H1 (cell line): ENCODE measurements at regions not wholly inside any gene's neighbourhood (a gene's known extent, or its start where the extent isn't known, plus 50 kb on each side); places are given as distances from the start of the nearest gene placed in this dataset.

Source experiments
- CTCF ChIA-PET: fragments of 300-600 bp; sonication (Branson Sonifier 250); formaldehyde crosslinking; loops from one replicate; lab custom pipeline; 2021; ENCODE audit not compliant: partially characterized antibody; lab: Charles Lee
- POLR2A ChIA-PET: fragments of 300-600 bp; sonication (Branson Sonifier 250); formaldehyde crosslinking; loops from one replicate; lab custom pipeline; 2021; ENCODE audit warnings: inconsistent platforms; ENCODE audit not compliant: partially characterized antibody; lab: Charles Lee
- DNase-seq, 2 experiments: peaks; one replicate each; pipeline versions ENCODE4 v3.0.0 to v3.0.0-alpha.2; 2010 to 2022; ENCODE audit warnings: low spot score in 2 of 2, low read depth in 1 of 2, mixed read lengths in 1 of 2
- FAIRE-seq: peaks from 2 replicates; lab custom pipeline; 2011; peaks lifted over from hg19 to GRCh38; lab: Jason Lieb, UNC
- H2AFZ ChIP-seq: 2 replicates; pipeline ENCODE4 v1.8.1; 2012; ENCODE audit warnings: low read length, inconsistent platforms
- H2AK5ac ChIP-seq: 2 replicates; pipeline ENCODE4 v1.6.1; 2013; ENCODE audit warnings: low read depth, low read length
- H2BK120ac ChIP-seq: replicated peaks from 2 replicates; pipeline ENCODE3; 2013; ENCODE audit warnings: low read depth, low read length, inconsistent platforms
- H2BK12ac ChIP-seq: 2 replicates; pipeline ENCODE4 v1.6.1; 2013; ENCODE audit warnings: low read depth, low read length
- H2BK15ac ChIP-seq: 2 replicates; pipeline ENCODE4 v1.6.1; 2013; ENCODE audit warnings: low read length
- H2BK20ac ChIP-seq: 2 replicates; pipeline ENCODE4 v1.6.1; 2013; ENCODE audit warnings: low read length
- H2BK5ac ChIP-seq: 2 replicates; pipeline ENCODE4 v1.6.1; 2013; ENCODE audit warnings: low read depth, low read length
- H3K14ac ChIP-seq: 2 replicates; pipeline ENCODE4 v1.6.1; 2013; ENCODE audit warnings: inconsistent platforms; ENCODE audit not compliant: insufficient read length
- H3K18ac ChIP-seq: 2 replicates; pipeline ENCODE4 v1.6.1; 2013; ENCODE audit warnings: low read length; ENCODE audit errors: extremely low read depth
- H3K23ac ChIP-seq: 2 replicates; pipeline ENCODE4 v1.6.1; 2013; ENCODE audit warnings: inconsistent platforms; ENCODE audit not compliant: insufficient read length
- H3K23me2 ChIP-seq: 2 replicates; pipeline ENCODE4 v1.6.1; 2013; ENCODE audit warnings: low read depth, low read length
- H3K27ac ChIP-seq: 2 replicates; pipeline ENCODE4 v1.6.1; 2011; ENCODE audit warnings: low read depth, low read length, inconsistent platforms
- H3K27me3 ChIP-seq, 4 experiments: replicated peaks in 1 of 4; 1 replicate in 1 of 4; 2 replicates in 3 of 4; pipeline versions ENCODE4 v1.6.1 to v1.8.1; 2011 to 2013; ENCODE audit warnings: low read length in 3 of 4, mild to moderate bottlenecking in 3 of 4, inconsistent platforms in 2 of 4, mixed read lengths in 2 of 4, moderate library complexity in 1 of 4; ENCODE audit not compliant: control insufficient read depth in 3 of 4, insufficient read depth in 3 of 4; ENCODE audit errors: extremely low read depth in 1 of 4
- H3K36me3 ChIP-seq, 4 experiments: 2 replicates each; pipeline versions ENCODE4 v1.6.1 to v1.8.1; 2011 to 2013; ENCODE audit warnings: mild to moderate bottlenecking in 4 of 4, low read length in 3 of 4, moderate library complexity in 2 of 4, control low read depth in 1 of 4, inconsistent platforms in 1 of 4; ENCODE audit not compliant: insufficient read depth in 4 of 4, control insufficient read depth in 2 of 4
- H3K4ac ChIP-seq: replicated peaks from 2 replicates; pipeline ENCODE3; 2013; ENCODE audit warnings: low read length, low read depth, mixed read lengths, inconsistent platforms; ENCODE audit not compliant: insufficient read length
- H3K4me1 ChIP-seq, 4 experiments: replicated peaks in 1 of 4; 1 replicate in 1 of 4; 2 replicates in 3 of 4; pipeline versions ENCODE4 v1.6.1 to v1.8.1; 2011 to 2013; ENCODE audit warnings: low read length in 3 of 4, inconsistent platforms in 2 of 4, mixed read lengths in 1 of 4; ENCODE audit not compliant: insufficient read depth in 4 of 4, control insufficient read depth in 3 of 4
- H3K4me2 ChIP-seq, 2 experiments: 2 replicates each; pipeline versions ENCODE4 v1.6.1 to v1.8.1; 2011 to 2013; ENCODE audit warnings: low read depth in 2 of 2, low read length in 2 of 2, control low read depth in 1 of 2, inconsistent platforms in 1 of 2, mild to moderate bottlenecking in 1 of 2; ENCODE audit not compliant: insufficient read depth in 1 of 2
- H3K4me3 ChIP-seq, 4 experiments: fragments of 200-600, 300-600 bp in 1 of 4; sonication (generic), shearing (Covaris generic), sonication (Bioruptor Twin) in 1 of 4; 2 replicates each; pipeline versions ENCODE4 v1.5.1 to v1.8.1; 2011 to 2016; ENCODE audit warnings: low read length in 4 of 4, low read depth in 3 of 4, control low read depth in 2 of 4, inconsistent platforms in 2 of 4, mild to moderate bottlenecking in 2 of 4, mixed read lengths in 1 of 4, moderate library complexity in 1 of 4; ENCODE audit not compliant: insufficient read depth in 2 of 4; ENCODE audit errors: extremely low read depth in 1 of 4
- H3K56ac ChIP-seq: replicated peaks from 2 replicates; pipeline ENCODE3; 2013; ENCODE audit warnings: low read depth, mild to moderate bottlenecking, mixed read lengths, low read length, inconsistent platforms; ENCODE audit not compliant: insufficient read length
- H3K79me1 ChIP-seq: 2 replicates; pipeline ENCODE4 v1.6.1; 2013; ENCODE audit warnings: low read depth, low read length, control low read depth
- H3K79me2 ChIP-seq, 2 experiments: 2 replicates each; pipeline versions ENCODE4 v1.6.1 to v1.8.1; 2012 to 2013; ENCODE audit warnings: low read length in 2 of 2, mild to moderate bottlenecking in 2 of 2, inconsistent platforms in 1 of 2; ENCODE audit not compliant: insufficient read depth in 2 of 2, control insufficient read depth in 1 of 2
- H3K9ac ChIP-seq, 4 experiments: replicated peaks in 1 of 4; 1 replicate in 1 of 4; 2 replicates in 3 of 4; pipeline versions ENCODE4 v1.6.1 to v1.8.1; 2011 to 2013; ENCODE audit warnings: low read depth in 3 of 4, low read length in 3 of 4, control low read depth in 2 of 4, mild to moderate bottlenecking in 2 of 4, moderate library complexity in 2 of 4, inconsistent platforms in 1 of 4; ENCODE audit errors: extremely low read depth in 1 of 4
- H3K9me3 ChIP-seq, 2 experiments: 2 replicates each; pipeline versions ENCODE4 v1.6.1 to v1.8.1; 2012 to 2013; ENCODE audit warnings: mild to moderate bottlenecking in 2 of 2, moderate library complexity in 2 of 2, control low read depth in 1 of 2, inconsistent platforms in 1 of 2, low read depth in 1 of 2, low read length in 1 of 2, mixed read lengths in 1 of 2; ENCODE audit not compliant: insufficient read depth in 2 of 2
- H4K20me1 ChIP-seq, 2 experiments: replicated peaks in 1 of 2; 2 replicates each; pipeline versions ENCODE3 to v1.8.1; 2011 to 2013; ENCODE audit warnings: inconsistent platforms in 2 of 2, low read length in 2 of 2, mild to moderate bottlenecking in 1 of 2; ENCODE audit not compliant: insufficient read depth in 2 of 2, control insufficient read depth in 1 of 2
- H4K5ac ChIP-seq: 2 replicates; pipeline ENCODE4 v1.6.1; 2013; ENCODE audit warnings: low read length, low read depth, mixed read lengths, inconsistent platforms; ENCODE audit not compliant: insufficient read length
- H4K8ac ChIP-seq: 2 replicates; pipeline ENCODE4 v1.8.0; 2013; ENCODE audit warnings: mild to moderate bottlenecking, moderate library complexity, low read length, inconsistent platforms; ENCODE audit not compliant: insufficient read depth; ENCODE audit errors: extremely low read depth
- H4K91ac ChIP-seq: replicated peaks from 2 replicates; pipeline ENCODE3; 2013; ENCODE audit warnings: low read length, mixed read lengths, inconsistent platforms; ENCODE audit not compliant: insufficient read length
- CBX8 ChIP-seq: fragments of 300-800, 300-1000 bp; sonication (generic); IDR thresholded peaks from 2 replicates; pipeline ENCODE4 v1.7.1; 2016; ENCODE audit warnings: low read depth, low read length, borderline replicate concordance
- GABPA ChIP-seq: IDR thresholded peaks from 2 replicates; pipeline ENCODE4 v1.6.1; 2011; ENCODE audit warnings: mild to moderate bottlenecking, low read length, moderate library complexity, borderline replicate concordance; ENCODE audit not compliant: insufficient read depth
- HDAC2 ChIP-seq, 2 experiments: fragments of 300-600 bp in 1 of 2; sonication (generic) in 1 of 2; IDR thresholded peaks; 2 replicates each; pipeline ENCODE4 v1.6.1; 2011 to 2012; ENCODE audit warnings: low read depth in 2 of 2, low read length in 2 of 2, mild to moderate bottlenecking in 2 of 2, moderate library complexity in 2 of 2, borderline replicate concordance in 1 of 2, inconsistent platforms in 1 of 2
- KDM5A ChIP-seq: fragments of 200-600 bp; IDR thresholded peaks from 2 replicates; pipeline ENCODE4 v1.7.1; 2012; ENCODE audit warnings: mild to moderate bottlenecking, low read length, inconsistent platforms, mixed read lengths
- NANOG ChIP-seq: IDR thresholded peaks from 2 replicates; pipeline ENCODE4 v1.6.1; 2011; ENCODE audit warnings: low read length, low read depth, mild to moderate bottlenecking, inconsistent platforms; ENCODE audit not compliant: insufficient read depth, poor library complexity, severe bottlenecking
- PHF8 ChIP-seq: fragments of 200-600 bp; sonication (generic); conservative IDR thresholded peaks from 2 replicates; pipeline ENCODE4 v1.7.1; 2012; ENCODE audit warnings: low read depth, mild to moderate bottlenecking, inconsistent platforms, low read length, moderate library complexity
- POLR2A ChIP-seq, 2 experiments: IDR thresholded peaks; 1 replicate in 1 of 2; 2 replicates in 1 of 2; pipeline ENCODE4 v1.6.1; 2011; ENCODE audit warnings: low read depth in 2 of 2, low read length in 2 of 2, mild to moderate bottlenecking in 2 of 2; ENCODE audit errors: control extremely low read depth in 1 of 2
- POU5F1 ChIP-seq: IDR thresholded peaks from 2 replicates; pipeline ENCODE4 v1.6.1; 2011; ENCODE audit warnings: low read depth, mild to moderate bottlenecking, low read length, moderate library complexity
- WGBS, 2 experiments: shearing (Covaris generic) in 1 of 2; methylation state at CpG; one replicate each; pipeline versions ENCODE4 v1.1.6 to v1.1.7; 2013 to 2015; ENCODE audit warnings: low lambda C conversion rate in 2 of 2, mixed read lengths in 2 of 2, inconsistent platforms in 1 of 2, low coverage in 1 of 2, missing lambda C conversion rate in 1 of 2; ENCODE audit not compliant: insufficient replicate concordance in 2 of 2, insufficient coverage in 1 of 2, insufficient read length in 1 of 2; ENCODE audit errors: extremely low coverage in 1 of 2, missing lambda C conversion rate in 1 of 2; 5-methylcytosine and 5-hydroxymethylcytosine counted together
- TF ChIP-seq, protein P1 (sequence below), 3 experiments: IDR thresholded peaks; 1 replicate in 2 of 3; 2 replicates in 1 of 3; pipeline versions ENCODE4 v1.5.1 to v1.6.1; 2011; ENCODE audit warnings: low read length in 3 of 3, mild to moderate bottlenecking in 3 of 3, inconsistent platforms in 2 of 3, low read depth in 1 of 3, moderate library complexity in 1 of 3; ENCODE audit not compliant: insufficient read depth in 1 of 3; ENCODE audit errors: control extremely low read depth in 1 of 3
- TF ChIP-seq, protein P2 (sequence below): IDR thresholded peaks from 2 replicates; pipeline ENCODE4 v1.6.1; 2012; ENCODE audit warnings: inconsistent platforms

DNA sequence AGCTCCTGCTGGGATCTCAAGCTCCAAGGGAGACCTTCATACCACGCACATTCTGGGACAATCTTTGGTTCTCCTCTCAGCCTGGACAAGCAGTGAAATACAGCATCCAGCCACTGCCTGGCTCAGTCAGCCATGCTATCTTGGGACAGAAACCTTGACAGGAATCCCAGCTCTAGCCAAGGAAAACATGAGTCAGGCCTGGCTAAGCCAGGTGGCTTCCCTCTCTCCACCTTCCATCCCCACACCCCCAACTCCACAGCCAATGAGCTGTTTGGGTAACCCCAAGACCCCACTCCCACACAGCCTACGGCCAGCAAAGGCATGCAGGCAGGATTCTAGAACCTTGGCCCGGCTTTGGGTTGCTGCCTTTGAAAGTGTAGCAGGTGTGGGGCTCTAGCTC, 64.9 kb downstream of the MCFD2 start:
- Histone ChIP-seq H4K91ac (no peak overlapping the region), H2AFZ (no peak overlapping the region), H4K5ac (no peak overlapping the region), H3K36me3 (no peaks in the 10 kb centered on the region), H3K27me3 (no peaks in the 10 kb centered on the region; a peak in 1 of 7 replicates), H4K8ac (no peak overlapping the region; the same call in 1 of the 2 replicates), H3K4ac (no peak overlapping the region), H3K4me2 (no peak overlapping the region), H3K9me3 (no peaks in the 10 kb centered on the region), H3K4me1 (peaks cover 0 to 2% (median 0%) of the 10 kb centered on the region in 4 experiments; a peak in 1 of 7 replicates), H3K23me2 (no peaks in the 10 kb centered on the region), H4K20me1 (no peaks in the 10 kb centered on the region), H3K9ac (no peak overlapping the region), H2BK5ac (no peak overlapping the region), H2AK5ac (no peak overlapping the region), H2BK12ac (no peak overlapping the region), H3K14ac (no peak overlapping the region), H3K79me1 (no peaks in the 10 kb centered on the region), H3K4me3 (no peak overlapping the region), H3K18ac (no peak overlapping the region), H2BK15ac (no peak overlapping the region), H3K56ac (no peak overlapping the region), H2BK20ac (no peak overlapping the region), H3K79me2 (no peaks in the 10 kb centered on the region), H3K27ac (no peak overlapping the region), H2BK120ac (no peak overlapping the region), H3K23ac (no peak overlapping the region)
- ChIA-PET CTCF (interaction anchor here (1.0 to 2.4 kb wide), 5 partner anchors 9 to 89 kb away, joined by 3 to 7 read pairs (median 3); no protein-coding TSS in a partner anchor), POLR2A (no interaction called here)
- WGBS, 2 experiments = 92% methylated on average over 3 of the region's 3 CpGs; no CpG with 5 or more reads in 1 of the 2 experiments
- DNase-seq (no peak), FAIRE-seq (no peak)
- TF ChIP-seq POU5F1 (no peak), NANOG (no peak), GABPA (no peak), PHF8 (no peak), HDAC2 (IDR thresholded peaks at IDR 0.05; ENCODE audit: borderline replicate concordance in 1 of 2, low read depth in 2 of 2, low read length in 2 of 2) (no peak), POLR2A (IDR thresholded peaks at IDR 0.05; ENCODE audit: control extremely low read depth in 1 of 2, low read depth in 2 of 2, low read length in 2 of 2) (no peak), CBX8 (no peak), KDM5A (no peak)
- TF ChIP-seq, protein P1, sequence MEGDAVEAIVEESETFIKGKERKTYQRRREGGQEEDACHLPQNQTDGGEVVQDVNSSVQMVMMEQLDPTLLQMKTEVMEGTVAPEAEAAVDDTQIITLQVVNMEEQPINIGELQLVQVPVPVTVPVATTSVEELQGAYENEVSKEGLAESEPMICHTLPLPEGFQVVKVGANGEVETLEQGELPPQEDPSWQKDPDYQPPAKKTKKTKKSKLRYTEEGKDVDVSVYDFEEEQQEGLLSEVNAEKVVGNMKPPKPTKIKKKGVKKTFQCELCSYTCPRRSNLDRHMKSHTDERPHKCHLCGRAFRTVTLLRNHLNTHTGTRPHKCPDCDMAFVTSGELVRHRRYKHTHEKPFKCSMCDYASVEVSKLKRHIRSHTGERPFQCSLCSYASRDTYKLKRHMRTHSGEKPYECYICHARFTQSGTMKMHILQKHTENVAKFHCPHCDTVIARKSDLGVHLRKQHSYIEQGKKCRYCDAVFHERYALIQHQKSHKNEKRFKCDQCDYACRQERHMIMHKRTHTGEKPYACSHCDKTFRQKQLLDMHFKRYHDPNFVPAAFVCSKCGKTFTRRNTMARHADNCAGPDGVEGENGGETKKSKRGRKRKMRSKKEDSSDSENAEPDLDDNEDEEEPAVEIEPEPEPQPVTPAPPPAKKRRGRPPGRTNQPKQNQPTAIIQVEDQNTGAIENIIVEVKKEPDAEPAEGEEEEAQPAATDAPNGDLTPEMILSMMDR (IDR thresholded peaks at IDR 0.05; ENCODE audit: control extremely low read depth in 1 of 3, insufficient read depth in 1 of 3, low read depth in 1 of 3, low read length in 3 of 3) = no peak
- TF ChIP-seq, protein P2, sequence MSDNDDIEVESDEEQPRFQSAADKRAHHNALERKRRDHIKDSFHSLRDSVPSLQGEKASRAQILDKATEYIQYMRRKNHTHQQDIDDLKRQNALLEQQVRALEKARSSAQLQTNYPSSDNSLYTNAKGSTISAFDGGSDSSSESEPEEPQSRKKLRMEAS = no peak
